GM10266 (cell line): ENCODE measurements at regions not wholly inside any gene's neighbourhood (a gene's known extent, or its start where the extent isn't known, plus 50 kb on each side); places are given as distances from the start of the nearest gene placed in this dataset.
"Not testable (repeated sequence)": the region's sequence is repeated elsewhere in the genome, so short reads cannot be mapped to it uniquely, and the experiment has no call there.

Source experiments
- DNase-seq: peaks from one replicate; pipeline ENCODE4 v3.0.0; 2012; ENCODE audit errors: extremely low spot score
- TF ChIP-seq, protein P1 (sequence below): IDR thresholded peaks from 2 replicates; pipeline ENCODE4 v1.5.1; 2012; ENCODE audit warnings: mild to moderate bottlenecking, low read depth; ENCODE audit not compliant: control insufficient read depth, insufficient read depth; ENCODE audit errors: missing control alignments

- no peak for DNase-seq
These were observed 117.7 kb downstream of the CCDC71L start for GRCh38 chr7:106543221-106543757.

DNA sequence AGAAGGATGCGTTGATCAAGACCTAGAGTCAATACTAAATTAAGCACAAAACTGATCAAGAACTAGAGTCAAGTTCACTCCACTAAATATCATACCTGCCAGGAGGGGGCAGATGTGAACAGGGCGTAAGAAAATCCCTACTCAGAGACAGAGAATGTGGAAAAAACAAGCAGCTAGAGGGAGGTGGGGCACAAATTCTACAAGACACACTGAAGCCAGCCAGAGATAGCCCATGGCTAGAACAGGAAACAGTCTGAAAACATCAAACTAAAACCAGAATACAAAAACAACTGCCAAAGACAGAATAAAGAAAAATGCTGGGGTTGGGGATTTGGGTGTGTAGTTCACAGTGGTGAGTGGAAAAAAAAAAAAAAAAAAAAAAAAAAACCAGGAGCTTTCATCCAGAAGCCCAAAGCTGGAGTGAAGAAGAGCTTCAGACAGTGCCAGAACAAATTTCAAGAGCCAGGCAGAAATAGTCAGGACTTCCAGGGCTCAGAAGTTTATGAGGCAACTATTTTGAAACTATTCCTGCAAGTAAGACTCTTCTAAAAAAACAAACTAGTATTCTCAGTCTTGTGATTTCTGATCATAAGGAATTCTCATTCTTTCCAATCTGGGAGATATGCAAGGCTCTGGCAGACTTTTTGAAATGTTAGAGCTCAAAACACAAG is 118.3 kb downstream of the CCDC71L start:
- DNase-seq = peak; percentile 57
- TF ChIP-seq, protein P1, sequence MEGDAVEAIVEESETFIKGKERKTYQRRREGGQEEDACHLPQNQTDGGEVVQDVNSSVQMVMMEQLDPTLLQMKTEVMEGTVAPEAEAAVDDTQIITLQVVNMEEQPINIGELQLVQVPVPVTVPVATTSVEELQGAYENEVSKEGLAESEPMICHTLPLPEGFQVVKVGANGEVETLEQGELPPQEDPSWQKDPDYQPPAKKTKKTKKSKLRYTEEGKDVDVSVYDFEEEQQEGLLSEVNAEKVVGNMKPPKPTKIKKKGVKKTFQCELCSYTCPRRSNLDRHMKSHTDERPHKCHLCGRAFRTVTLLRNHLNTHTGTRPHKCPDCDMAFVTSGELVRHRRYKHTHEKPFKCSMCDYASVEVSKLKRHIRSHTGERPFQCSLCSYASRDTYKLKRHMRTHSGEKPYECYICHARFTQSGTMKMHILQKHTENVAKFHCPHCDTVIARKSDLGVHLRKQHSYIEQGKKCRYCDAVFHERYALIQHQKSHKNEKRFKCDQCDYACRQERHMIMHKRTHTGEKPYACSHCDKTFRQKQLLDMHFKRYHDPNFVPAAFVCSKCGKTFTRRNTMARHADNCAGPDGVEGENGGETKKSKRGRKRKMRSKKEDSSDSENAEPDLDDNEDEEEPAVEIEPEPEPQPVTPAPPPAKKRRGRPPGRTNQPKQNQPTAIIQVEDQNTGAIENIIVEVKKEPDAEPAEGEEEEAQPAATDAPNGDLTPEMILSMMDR = peak; percentile 56

More at GRCh38 chr7:106543221-106543757, 117.7 kb downstream of the CCDC71L start:
- TF ChIP-seq, protein P1 = no peak

GRCh38 chr7:106538638-106539037 is 122.3 kb downstream of the CCDC71L start:
- TF ChIP-seq, protein P1 = no peak
- DNase-seq = no peak

DNA sequence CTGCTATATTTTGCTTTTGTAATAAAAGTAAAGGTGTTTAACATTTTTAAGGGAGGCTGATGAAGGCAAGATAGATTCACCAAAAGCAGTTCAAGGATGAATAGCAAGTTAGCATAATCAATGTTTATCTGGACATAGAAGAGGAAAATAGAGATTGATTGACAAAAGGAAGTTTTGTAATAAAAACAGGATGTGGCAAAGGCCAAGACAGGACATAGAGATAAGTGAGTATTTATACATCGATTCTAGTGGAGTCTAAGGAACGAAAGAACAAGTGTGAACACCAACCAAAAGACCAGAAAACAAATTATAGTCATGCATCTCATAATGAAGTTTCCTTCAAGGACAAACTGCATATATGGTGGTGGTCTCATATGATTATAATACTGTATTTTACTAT is 123.8 kb downstream of the CCDC71L start:
- TF ChIP-seq, protein P1 = no peak
- no peak for DNase-seq

DNA sequence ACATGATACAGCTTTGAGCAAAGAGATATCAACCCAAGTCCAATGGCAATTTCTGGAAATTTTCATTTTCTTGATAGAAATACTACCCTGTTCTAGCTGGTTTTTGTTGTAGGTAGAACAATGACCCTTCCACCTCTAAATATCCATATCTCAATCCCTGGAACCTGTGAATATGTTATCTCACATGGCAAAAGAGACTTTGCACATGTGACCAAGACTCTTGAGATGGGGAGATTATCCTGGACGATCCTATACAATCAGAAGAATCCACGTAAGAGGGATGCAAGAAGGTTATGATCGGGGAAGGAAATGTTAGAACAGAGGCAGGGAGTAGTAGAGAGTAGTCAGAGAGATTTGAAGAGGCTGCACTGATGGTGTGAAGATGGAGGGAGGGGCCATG is 124.9 kb downstream of the CCDC71L start:
- DNase-seq = no peak
- TF ChIP-seq, protein P1 = no peak

- no peak for DNase-seq
- TF ChIP-seq, protein P1 = no peak
These were observed 125.6 kb downstream of the CCDC71L start for GRCh38 chr7:106535234-106535932.

DNA sequence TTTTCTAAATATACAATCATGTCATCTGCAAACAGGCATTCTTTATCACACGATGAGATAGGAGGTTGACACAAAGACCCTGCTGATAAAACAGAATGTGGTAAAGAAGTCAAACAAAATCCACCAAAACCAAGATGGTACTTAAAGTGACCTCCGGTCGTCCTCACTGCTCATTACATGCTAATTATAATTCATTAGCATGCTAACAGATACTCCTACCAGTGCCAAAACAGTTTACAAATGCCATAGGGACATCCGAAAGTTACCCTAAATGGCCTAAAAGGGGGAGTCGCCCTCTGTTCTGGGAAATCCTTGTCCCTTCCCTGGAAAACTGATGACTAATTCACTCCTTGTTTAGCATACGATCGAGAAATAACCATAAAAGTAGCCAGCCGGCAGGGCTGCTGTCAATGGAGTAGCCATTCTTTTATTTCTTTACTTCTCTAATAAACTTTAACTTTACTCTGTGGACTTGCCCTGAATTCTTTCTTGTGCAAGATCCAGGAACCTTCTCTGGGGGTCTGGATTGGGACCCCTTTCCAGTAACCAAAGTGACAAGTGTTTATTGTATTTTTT is 126.6 kb downstream of the CCDC71L start:
- no peak for DNase-seq
- TF ChIP-seq, protein P1 = no peak

DNA sequence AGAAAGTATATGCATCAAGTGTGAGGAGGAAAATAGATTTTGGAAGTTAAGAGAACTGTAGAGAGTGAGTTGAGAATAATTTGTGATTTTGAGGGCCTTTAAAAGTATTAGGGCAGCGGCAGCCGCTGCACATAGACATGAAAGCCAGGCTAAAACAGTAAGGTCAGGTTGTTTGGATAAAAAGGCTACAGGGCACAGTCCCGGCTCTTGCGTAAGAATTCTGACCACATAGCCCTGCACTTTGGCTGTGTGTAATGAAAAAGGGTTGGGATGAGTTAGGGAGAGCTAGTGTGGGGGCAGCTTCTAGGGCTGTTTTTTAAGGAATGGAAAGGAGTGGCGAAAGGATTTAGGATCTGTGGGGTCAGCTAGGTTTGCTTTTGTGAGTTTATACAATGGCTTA is 130.8 kb downstream of the CCDC71L start:
- not testable (repeated sequence) for DNase-seq

GRCh38 chr7:106526617-106527016 is 134.3 kb downstream of the CCDC71L start:
- not testable (repeated sequence) for DNase-seq
